Osteocyte (in vitro differentiated cells): ENCODE measurements at regions not wholly inside any gene's neighbourhood (a gene's known extent, or its start where the extent isn't known, plus 50 kb on each side); places are given as distances from the start of the nearest gene placed in this dataset.

ENCODE experiments used
- DNase-seq: peaks from one replicate; pipeline ENCODE4 v3.0.0; 2021; ENCODE audit warnings: mixed read lengths; ENCODE audit not compliant: unreplicated experiment; ENCODE audit errors: extremely low spot score
- H3K27ac Mint-ChIP-seq: one replicate; pipeline ENCODE4 v1.8.0; 2021; ENCODE audit warnings: mild to moderate bottlenecking, mixed read lengths; ENCODE audit not compliant: unreplicated experiment
- H3K27me3 Mint-ChIP-seq: one replicate; pipeline ENCODE4 v1.8.0; 2021; ENCODE audit warnings: mixed read lengths; ENCODE audit not compliant: unreplicated experiment
- H3K36me3 Mint-ChIP-seq: one replicate; pipeline ENCODE4 v1.8.0; 2021; ENCODE audit warnings: mixed read lengths; ENCODE audit not compliant: unreplicated experiment
- H3K4me1 Mint-ChIP-seq: one replicate; pipeline ENCODE4 v1.8.0; 2021; ENCODE audit warnings: mixed read lengths; ENCODE audit not compliant: unreplicated experiment
- H3K4me3 Mint-ChIP-seq: one replicate; pipeline ENCODE4 v1.8.0; 2021; ENCODE audit warnings: mild to moderate bottlenecking, moderate library complexity, mixed read lengths; ENCODE audit not compliant: unreplicated experiment
- H3K9me3 Mint-ChIP-seq: one replicate; pipeline ENCODE4 v1.8.0; 2021; ENCODE audit warnings: mixed read lengths; ENCODE audit not compliant: unreplicated experiment
- CTCF ChIP-seq: fragments of 200-600 bp; sonication (generic); IDR thresholded peaks from 2 replicates; pipeline ENCODE4 v1.5.0; 2021; ENCODE audit warnings: antibody characterized with exemption, mild to moderate bottlenecking, moderate library complexity

GRCh38 chr2:157957596-157957995 lies 81.5 kb upstream of the ACVR1 start:
- TF ChIP-seq CTCF = no peak
- no peak overlapping the region for H3K27ac Mint-ChIP-seq
- H3K4me1 Mint-ChIP-seq = no peaks in the 10 kb centered on the region
- peaks cover 23% of the 10 kb centered on the region for H3K9me3 Mint-ChIP-seq
- DNase-seq = no peak
- H3K36me3 Mint-ChIP-seq = no peaks in the 10 kb centered on the region
- H3K27me3 Mint-ChIP-seq = peaks cover 6% of the 10 kb centered on the region
- H3K4me3 Mint-ChIP-seq = no peak overlapping the region

GRCh38 chr2:157952558-157952957 lies 76.4 kb upstream of the ACVR1 start:
- Mint-ChIP-seq H3K4me3 (no peak overlapping the region), H3K36me3 (no peaks in the 10 kb centered on the region), H3K27me3 (peaks cover 19% of the 10 kb centered on the region), H3K9me3 (peaks cover 14% of the 10 kb centered on the region), H3K4me1 (no peaks in the 10 kb centered on the region), H3K27ac (no peak overlapping the region)
- no peak for TF ChIP-seq CTCF
- no peak for DNase-seq

GRCh38 chr2:157948856-157949255 lies 72.7 kb upstream of the ACVR1 start:
- TF ChIP-seq CTCF = no peak
- H3K9me3 Mint-ChIP-seq = no peaks in the 10 kb centered on the region
- no peaks in the 10 kb centered on the region for H3K4me1 Mint-ChIP-seq
- no peak overlapping the region for H3K27ac Mint-ChIP-seq
- DNase-seq = no peak
- H3K4me3 Mint-ChIP-seq = no peak overlapping the region
- no peaks in the 10 kb centered on the region for H3K36me3 Mint-ChIP-seq
- H3K27me3 Mint-ChIP-seq = peaks cover 33% of the 10 kb centered on the region

GRCh38 chr2:157946919-157947557 lies 70.9 kb upstream of the ACVR1 start:
- peaks cover 33% of the 10 kb centered on the region for H3K27me3 Mint-ChIP-seq
- TF ChIP-seq CTCF = no peak
- no peaks in the 10 kb centered on the region for H3K4me1 Mint-ChIP-seq

GRCh38 chr2:157940024-157940423 lies 63.9 kb upstream of the ACVR1 start:
- peaks cover 11% of the 10 kb centered on the region for H3K27me3 Mint-ChIP-seq
- no peaks in the 10 kb centered on the region for H3K36me3 Mint-ChIP-seq
- no peak overlapping the region for H3K27ac Mint-ChIP-seq
- no peak overlapping the region for H3K4me3 Mint-ChIP-seq
- H3K9me3 Mint-ChIP-seq = no peaks in the 10 kb centered on the region
- no peak for DNase-seq
- H3K4me1 Mint-ChIP-seq = no peaks in the 10 kb centered on the region
- no peak for TF ChIP-seq CTCF

More at GRCh38 chr2:157946919-157947557, 70.9 kb upstream of the ACVR1 start:
- Mint-ChIP-seq H3K9me3 (no peaks in the 10 kb centered on the region), H3K4me3 (no peak overlapping the region), H3K27ac (no peak overlapping the region), H3K36me3 (no peaks in the 10 kb centered on the region)
- DNase-seq = no peak
